ENCODE measurements at regions not wholly inside any gene's neighbourhood (a gene's known extent, or its start where the extent isn't known, plus 50 kb on each side); places are given as distances from the start of the nearest gene placed in this dataset.
A peak's percentile ranks its signal among the peaks of the same experiment; 100 is the strongest.

- no peak for DNase-seq (ENCODE audit: low spot score in 2 of 2)
- Histone ChIP-seq H3K36me3 (no peaks in the 10 kb centered on the region), H3K27ac (peak overlapping the region in 1 of 2 donors; percentile 9), H3K4me3 (no peak overlapping the region), H3K4me1 (peaks cover 8 to 26% of the 10 kb centered on the region in 2 donors), H3K9me3 (no peaks in the 10 kb centered on the region), H3K27me3 (no peaks in the 10 kb centered on the region)
- no peak for TF ChIP-seq CTCF (IDR thresholded peaks at IDR 0.05)
- intact Hi-C loops (cut with DNase I) = no loop called here
These were observed 100.4 kb downstream of the IRF2BPL start for GRCh38 chr14:76927971-76928700.

GRCh38 chr14:76926521-76927251 is 100.5 kb downstream of the LRRC74A start:
- Histone ChIP-seq H3K27ac (peak overlapping the region in 1 of 2 donors; percentile 4), H3K4me3 (no peak overlapping the region), H3K27me3 (no peaks in the 10 kb centered on the region), H3K4me1 (peaks cover 8 to 26% of the 10 kb centered on the region in 2 donors), H3K9me3 (no peaks in the 10 kb centered on the region), H3K36me3 (no peaks in the 10 kb centered on the region)
- peak in 1 of 2 donors; percentile 79 for DNase-seq (ENCODE audit: low spot score in 2 of 2)
- intact Hi-C loops (cut with DNase I) = no loop called here
- TF ChIP-seq CTCF (IDR thresholded peaks at IDR 0.05) = no peak

GRCh38 chr14:76925097-76925441 is 98.9 kb downstream of the LRRC74A start:
- Histone ChIP-seq H3K4me3 (no peak overlapping the region), H3K27ac (no peak overlapping the region), H3K4me1 (peaks cover 13 to 34% of the 10 kb centered on the region in 2 donors), H3K27me3 (no peaks in the 10 kb centered on the region), H3K36me3 (no peaks in the 10 kb centered on the region), H3K9me3 (no peaks in the 10 kb centered on the region)
- intact Hi-C loops (cut with DNase I) = no loop called here
- no peak for TF ChIP-seq CTCF (IDR thresholded peaks at IDR 0.05)
- DNase-seq (ENCODE audit: low spot score in 2 of 2) = no peak

- intact Hi-C loops (cut with DNase I) = no loop called here
- no peak for DNase-seq (ENCODE audit: low spot score in 2 of 2)
- H3K4me3 ChIP-seq = no peak overlapping the region
- no peaks in the 10 kb centered on the region for H3K36me3 ChIP-seq
- peaks cover 16 to 39% of the 10 kb centered on the region in 2 donors for H3K4me1 ChIP-seq
- TF ChIP-seq CTCF (IDR thresholded peaks at IDR 0.05) = no peak
- no peaks in the 10 kb centered on the region for H3K9me3 ChIP-seq
- no peaks in the 10 kb centered on the region for H3K27me3 ChIP-seq
- H3K27ac ChIP-seq = no peak overlapping the region
These were observed 98.3 kb downstream of the LRRC74A start for GRCh38 chr14:76924371-76925096.

- H3K4me3 ChIP-seq = no peak overlapping the region
- no peak overlapping the region for H3K27ac ChIP-seq
- intact Hi-C loops (cut with DNase I) = no loop called here
- TF ChIP-seq CTCF (IDR thresholded peaks at IDR 0.05) = no peak
- H3K27me3 ChIP-seq = no peaks in the 10 kb centered on the region
- H3K36me3 ChIP-seq = no peaks in the 10 kb centered on the region
- no peak for DNase-seq (ENCODE audit: low spot score in 2 of 2)
- H3K9me3 ChIP-seq = no peaks in the 10 kb centered on the region
- H3K4me1 ChIP-seq = peaks cover 17 to 40% of the 10 kb centered on the region in 2 donors
These were observed 97.5 kb downstream of the LRRC74A start for GRCh38 chr14:76923431-76924370.
